Astrocyte (in vitro differentiated cells and primary cell): ENCODE measurements at regions not wholly inside any gene's neighbourhood (a gene's known extent, or its start where the extent isn't known, plus 50 kb on each side); places are given as distances from the start of the nearest gene placed in this dataset.

ENCODE experiments used
- DNase-seq: peaks from one replicate; pipeline ENCODE4 v3.0.0-alpha.2; 2010; ENCODE audit warnings: low read depth
- FAIRE-seq: peaks from 2 replicates; lab custom pipeline; 2011; peaks lifted over from hg19 to GRCh38; lab: Jason Lieb, UNC
- H2AFZ ChIP-seq: 2 replicates; pipeline ENCODE4 v1.6.0; 2012; ENCODE audit warnings: low read depth, low read length, inconsistent platforms
- H3K27ac ChIP-seq: 2 replicates; pipeline ENCODE4 v1.5.1; 2011; ENCODE audit warnings: low read depth, low read length, inconsistent platforms
- H3K27me3 ChIP-seq: 2 replicates; pipeline ENCODE4 v1.6.0; 2011; ENCODE audit warnings: low read length, inconsistent platforms; ENCODE audit not compliant: insufficient read depth
- H3K36me3 ChIP-seq: 2 replicates; pipeline ENCODE4 v1.5.1; 2011; ENCODE audit warnings: low read length, inconsistent platforms; ENCODE audit not compliant: insufficient read depth
- H3K4me1 ChIP-seq: 2 replicates; pipeline ENCODE4 v1.5.1; 2011; ENCODE audit warnings: low read length, inconsistent platforms; ENCODE audit not compliant: insufficient read depth
- H3K4me2 ChIP-seq: 2 replicates; pipeline ENCODE4 v1.6.0; 2012; ENCODE audit warnings: low read length, inconsistent platforms
- H3K4me3 ChIP-seq: 2 replicates; pipeline ENCODE4 v1.5.1; 2011; ENCODE audit warnings: low read depth, mild to moderate bottlenecking, low read length, inconsistent platforms; ENCODE audit not compliant: insufficient read depth
- H3K79me2 ChIP-seq: 2 replicates; pipeline ENCODE4 v1.6.0; 2012; ENCODE audit warnings: mild to moderate bottlenecking, low read length, inconsistent platforms; ENCODE audit not compliant: insufficient read depth
- H3K9ac ChIP-seq: 2 replicates; pipeline ENCODE4 v1.6.0; 2012; ENCODE audit warnings: mild to moderate bottlenecking, low read length, inconsistent platforms
- H3K9me3 ChIP-seq: 2 replicates; pipeline ENCODE4 v1.5.1; 2012; ENCODE audit warnings: low read depth, mild to moderate bottlenecking, low read length, inconsistent platforms; ENCODE audit not compliant: insufficient read depth
- H4K20me1 ChIP-seq: 2 replicates; pipeline ENCODE4 v1.6.0; 2012; ENCODE audit warnings: low read length, inconsistent platforms; ENCODE audit not compliant: insufficient read depth
- H3K27ac Mint-ChIP-seq: one replicate; pipeline ENCODE4 v1.8.0; 2021; ENCODE audit warnings: mild to moderate bottlenecking, mixed read lengths; ENCODE audit not compliant: unreplicated experiment
- H3K27me3 Mint-ChIP-seq: one replicate; pipeline ENCODE4 v1.8.0; 2021; ENCODE audit warnings: low read depth, mixed read lengths; ENCODE audit not compliant: unreplicated experiment
- H3K36me3 Mint-ChIP-seq: one replicate; pipeline ENCODE4 v1.8.0; 2021; ENCODE audit warnings: low read depth, mixed read lengths; ENCODE audit not compliant: unreplicated experiment
- H3K4me1 Mint-ChIP-seq: one replicate; pipeline ENCODE4 v1.8.0; 2021; ENCODE audit warnings: low read depth, mixed read lengths; ENCODE audit not compliant: unreplicated experiment
- H3K4me3 Mint-ChIP-seq: one replicate; pipeline ENCODE4 v1.8.0; 2021; ENCODE audit warnings: mild to moderate bottlenecking, moderate library complexity, mixed read lengths; ENCODE audit not compliant: unreplicated experiment
- H3K9me3 Mint-ChIP-seq: one replicate; pipeline ENCODE4 v1.8.0; 2021; ENCODE audit warnings: mild to moderate bottlenecking, mixed read lengths; ENCODE audit not compliant: unreplicated experiment
- CTCF ChIP-seq: IDR thresholded peaks from 2 replicates; pipeline ENCODE4 v1.5.1; 2011; ENCODE audit warnings: low read depth, mild to moderate bottlenecking, inconsistent platforms, low read length, moderate library complexity; ENCODE audit not compliant: insufficient read depth
- EZH2 ChIP-seq: IDR thresholded peaks from 2 replicates; pipeline ENCODE4 v1.6.1; 2012; ENCODE audit warnings: mild to moderate bottlenecking, low read length, inconsistent platforms; ENCODE audit not compliant: insufficient read depth

GRCh38 chr13:105692769-105693168 is 842.7 kb downstream of the EFNB2 start:
- Mint-ChIP-seq H3K9me3 (peaks cover 6% of the 10 kb centered on the region), H3K36me3 (no peaks in the 10 kb centered on the region), H3K4me3 (no peak overlapping the region), H3K27ac (no peak overlapping the region), H3K4me1 (no peaks in the 10 kb centered on the region), H3K27me3 (no peaks in the 10 kb centered on the region)
- no peak for TF ChIP-seq EZH2
- TF ChIP-seq CTCF, result no peak
- H3K27me3 ChIP-seq, result no peaks in the 10 kb centered on the region
- no peaks in the 10 kb centered on the region for H3K9me3 ChIP-seq
- no peaks in the 10 kb centered on the region for H3K36me3 ChIP-seq
- H3K4me3 ChIP-seq, result no peak overlapping the region
- no peaks in the 10 kb centered on the region for H4K20me1 ChIP-seq
- peak; percentile 58 for FAIRE-seq
- H2AFZ ChIP-seq, result no peak overlapping the region
- DNase-seq, result no peak
- H3K9ac ChIP-seq, result no peak overlapping the region
- H3K79me2 ChIP-seq, result no peaks in the 10 kb centered on the region
- H3K27ac ChIP-seq, result no peak overlapping the region
- H3K4me1 ChIP-seq, result no peaks in the 10 kb centered on the region
- H3K4me2 ChIP-seq, result no peak overlapping the region

- TF ChIP-seq EZH2 (no peak), CTCF (no peak)
- no peaks in the 10 kb centered on the region for H3K9me3 Mint-ChIP-seq
- no peaks in the 10 kb centered on the region for H3K36me3 ChIP-seq
- H3K27me3 Mint-ChIP-seq, result no peaks in the 10 kb centered on the region
- DNase-seq (no peak), FAIRE-seq (no peak)
- H3K27me3 ChIP-seq, result no peaks in the 10 kb centered on the region
- H2AFZ ChIP-seq, result no peak overlapping the region
- no peaks in the 10 kb centered on the region for H3K79me2 ChIP-seq
- no peaks in the 10 kb centered on the region for H3K4me1 Mint-ChIP-seq
- no peaks in the 10 kb centered on the region for H3K4me1 ChIP-seq
- H3K36me3 Mint-ChIP-seq, result no peaks in the 10 kb centered on the region
- no peak overlapping the region for H3K4me2 ChIP-seq
- H3K4me3 Mint-ChIP-seq, result no peak overlapping the region
- no peak overlapping the region for H3K27ac ChIP-seq
- H4K20me1 ChIP-seq, result no peaks in the 10 kb centered on the region
- H3K27ac Mint-ChIP-seq, result no peak overlapping the region
- no peak overlapping the region for H3K9ac ChIP-seq
- H3K4me3 ChIP-seq, result no peak overlapping the region
- no peaks in the 10 kb centered on the region for H3K9me3 ChIP-seq
Observed at GRCh38 chr13:105684216-105684615, 851.2 kb downstream of the EFNB2 start.

GRCh38 chr13:105679838-105680237 is 855.6 kb downstream of the EFNB2 start:
- Mint-ChIP-seq H3K36me3 (no peaks in the 10 kb centered on the region), H3K4me3 (no peak overlapping the region), H3K4me1 (no peaks in the 10 kb centered on the region), H3K27me3 (no peaks in the 10 kb centered on the region), H3K9me3 (peaks cover 2% of the 10 kb centered on the region), H3K27ac (peak overlapping the region; percentile 36)
- Histone ChIP-seq H3K27ac (no peak overlapping the region), H3K36me3 (no peaks in the 10 kb centered on the region), H2AFZ (no peak overlapping the region), H3K9ac (no peak overlapping the region), H3K79me2 (no peaks in the 10 kb centered on the region), H3K9me3 (peaks cover 3% of the 10 kb centered on the region), H3K4me1 (no peaks in the 10 kb centered on the region), H4K20me1 (no peaks in the 10 kb centered on the region), H3K27me3 (no peaks in the 10 kb centered on the region), H3K4me3 (no peak overlapping the region), H3K4me2 (no peak overlapping the region)
- no peak for TF ChIP-seq EZH2
- no peak for TF ChIP-seq CTCF
- no peak for DNase-seq
- FAIRE-seq, result no peak
